Thyroid gland (tissue), 4 donors: ENCODE measurements at regions not wholly inside any gene's neighbourhood (a gene's known extent, or its start where the extent isn't known, plus 50 kb on each side); places are given as distances from the start of the nearest gene placed in this dataset.

Experiments used
- POLR2A ChIP-seq, 2 donors: fragments of 450-650 bp; IDR thresholded peaks; one replicate each; pipeline ENCODE4 v1.6.1; 2017; ENCODE audit warnings: antibody characterized with exemption in 2 of 2, mild to moderate bottlenecking in 2 of 2, moderate library complexity in 1 of 2
- TF ChIP-seq, protein P1 (sequence below), 6 experiments: fragments of 200-600 bp in 3 of 6; fragments of 450-650 bp in 3 of 6; sonication (generic) in 3 of 6; IDR thresholded peaks; one replicate each; pipeline ENCODE4 v1.5.1; 2016 to 2019; ENCODE audit warnings: antibody characterized with exemption in 6 of 6, mild to moderate bottlenecking in 2 of 6, inconsistent platforms in 1 of 6, moderate library complexity in 1 of 6

DNA sequence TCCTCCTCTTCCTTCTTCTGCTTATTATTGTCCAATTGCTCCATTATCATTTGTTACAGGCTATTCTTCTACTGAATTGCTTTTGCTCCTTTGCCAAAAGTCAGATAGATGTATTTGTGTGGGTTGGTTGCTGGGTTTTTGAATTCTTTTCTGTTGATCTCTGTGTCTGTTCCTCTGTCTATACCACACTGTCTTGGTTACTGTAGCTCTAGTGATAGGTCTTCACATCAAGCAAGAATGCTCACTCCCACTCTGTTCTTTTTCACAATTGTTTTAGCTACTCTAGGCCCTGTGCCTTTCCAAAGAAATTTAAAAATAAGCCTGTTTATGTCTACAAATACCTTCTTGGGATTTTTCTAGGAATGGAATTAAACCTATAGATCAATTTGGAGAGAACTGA, 217.2 kb downstream of the GALR1 start:
- TF ChIP-seq POLR2A (IDR thresholded peaks at IDR 0.05) = no peak
- TF ChIP-seq, protein P1, sequence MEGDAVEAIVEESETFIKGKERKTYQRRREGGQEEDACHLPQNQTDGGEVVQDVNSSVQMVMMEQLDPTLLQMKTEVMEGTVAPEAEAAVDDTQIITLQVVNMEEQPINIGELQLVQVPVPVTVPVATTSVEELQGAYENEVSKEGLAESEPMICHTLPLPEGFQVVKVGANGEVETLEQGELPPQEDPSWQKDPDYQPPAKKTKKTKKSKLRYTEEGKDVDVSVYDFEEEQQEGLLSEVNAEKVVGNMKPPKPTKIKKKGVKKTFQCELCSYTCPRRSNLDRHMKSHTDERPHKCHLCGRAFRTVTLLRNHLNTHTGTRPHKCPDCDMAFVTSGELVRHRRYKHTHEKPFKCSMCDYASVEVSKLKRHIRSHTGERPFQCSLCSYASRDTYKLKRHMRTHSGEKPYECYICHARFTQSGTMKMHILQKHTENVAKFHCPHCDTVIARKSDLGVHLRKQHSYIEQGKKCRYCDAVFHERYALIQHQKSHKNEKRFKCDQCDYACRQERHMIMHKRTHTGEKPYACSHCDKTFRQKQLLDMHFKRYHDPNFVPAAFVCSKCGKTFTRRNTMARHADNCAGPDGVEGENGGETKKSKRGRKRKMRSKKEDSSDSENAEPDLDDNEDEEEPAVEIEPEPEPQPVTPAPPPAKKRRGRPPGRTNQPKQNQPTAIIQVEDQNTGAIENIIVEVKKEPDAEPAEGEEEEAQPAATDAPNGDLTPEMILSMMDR (IDR thresholded peaks at IDR 0.05) = no peak
